ENCODE measurements at regions not wholly inside any gene's neighbourhood (a gene's known extent, or its start where the extent isn't known, plus 50 kb on each side); places are given as distances from the start of the nearest gene placed in this dataset.

DNA sequence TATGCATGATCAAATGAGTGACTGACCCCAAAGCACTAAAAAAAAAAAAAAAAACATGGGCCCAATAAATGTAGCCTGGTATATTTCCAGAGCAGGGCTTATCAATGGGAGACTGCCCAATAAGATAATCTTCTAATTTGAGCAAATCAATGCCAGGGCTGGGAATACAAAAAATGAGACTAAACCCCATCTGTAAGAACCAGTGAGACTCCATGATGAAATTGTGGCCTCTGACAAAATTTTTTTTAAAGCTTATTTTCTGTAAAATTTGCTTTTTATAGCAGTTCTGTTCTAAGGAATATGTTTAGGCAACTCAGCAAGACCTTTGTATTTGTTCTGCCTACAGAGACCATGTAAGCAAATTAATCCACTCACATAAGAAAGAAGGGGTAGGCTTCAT lies 186.8 kb upstream of the CCDC150 start:
- intact Hi-C loops (cut with DNase I): no loop called here
- DNase-seq (ENCODE audit: low spot score): no peak

DNA sequence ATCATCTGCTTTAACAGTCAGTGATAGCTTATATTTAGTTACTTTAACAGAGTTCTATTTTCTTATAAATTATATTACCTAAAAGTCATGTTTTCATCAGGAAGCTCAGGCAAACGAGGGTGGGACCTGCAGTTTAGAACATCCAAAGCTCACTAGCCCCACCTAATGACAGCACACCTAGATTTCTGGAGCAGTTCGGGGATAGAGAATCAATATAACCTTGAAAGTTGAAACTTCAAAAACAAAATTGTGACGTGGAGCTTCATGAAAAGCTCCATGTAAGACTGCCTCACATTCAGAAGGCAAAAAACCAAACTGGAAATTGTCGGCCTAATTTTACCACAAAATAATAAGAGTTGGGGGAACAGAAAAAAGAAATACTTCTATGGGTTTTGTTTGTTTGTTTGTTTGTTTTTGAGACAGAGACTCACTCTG lies 185.9 kb upstream of the CCDC150 start:
- no peak for DNase-seq (ENCODE audit: low spot score)
- intact Hi-C loops (cut with DNase I): no loop called here

DNA sequence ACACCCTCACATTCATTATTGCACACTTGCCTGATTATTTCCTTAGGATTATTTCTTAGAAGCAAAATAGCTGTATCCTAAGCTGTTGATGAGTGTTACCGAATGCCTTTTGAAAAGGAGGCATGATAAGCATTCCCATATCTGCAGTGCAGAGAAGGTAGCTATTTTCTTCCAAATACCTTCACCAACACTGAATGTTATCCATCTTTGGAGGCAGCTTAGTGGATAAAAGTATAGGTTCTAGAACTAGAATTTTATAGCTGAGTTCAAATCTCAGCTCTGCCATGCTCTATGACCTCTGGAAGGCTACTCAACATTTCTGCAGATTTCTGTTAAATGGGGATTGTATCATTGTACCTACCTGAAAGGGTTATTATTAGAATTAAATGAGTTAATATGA lies 185.0 kb upstream of the CCDC150 start:
- intact Hi-C loops (cut with DNase I): no loop called here
- DNase-seq (ENCODE audit: low spot score): no peak

DNA sequence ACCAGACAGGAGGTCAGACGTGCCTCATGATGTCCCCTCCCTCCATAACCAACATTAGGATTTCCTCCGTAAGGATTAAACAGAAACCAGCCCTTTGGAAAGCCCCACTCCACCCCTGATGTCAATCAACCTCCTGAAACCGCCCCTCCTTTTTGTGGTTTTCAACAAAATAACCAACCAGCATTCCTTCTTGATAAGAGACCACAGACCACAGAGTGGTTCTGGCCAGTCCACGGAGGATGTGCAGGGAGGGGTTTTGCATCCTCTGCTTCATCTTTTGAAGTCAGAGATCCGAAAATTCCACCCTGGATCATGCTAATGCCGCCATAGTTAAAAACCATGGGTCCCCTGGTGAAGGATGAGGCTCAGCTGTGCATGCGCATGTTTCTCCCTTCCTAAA lies 180.0 kb upstream of the CCDC150 start:
- no peak for DNase-seq (ENCODE audit: low spot score)
- intact Hi-C loops (cut with DNase I): no loop called here

DNA sequence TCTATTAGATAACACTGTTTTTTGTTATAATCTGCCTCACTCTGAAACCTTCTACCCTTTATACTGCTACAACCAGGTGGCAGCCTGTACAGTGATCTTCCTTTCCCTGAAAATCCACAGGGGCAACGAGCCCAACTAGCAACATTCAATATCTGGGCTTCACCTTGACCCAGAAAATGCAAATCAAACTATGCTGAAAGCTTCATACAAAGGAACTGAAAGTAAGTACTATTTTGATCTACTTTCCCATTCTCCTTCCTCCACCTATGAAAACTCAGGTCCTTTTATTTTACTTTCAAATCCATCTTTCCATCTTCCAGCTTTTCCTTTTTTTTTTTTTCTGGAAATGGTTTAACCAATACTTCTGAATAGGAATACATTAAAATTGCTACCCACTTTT lies 175.8 kb upstream of the CCDC150 start:
- intact Hi-C loops (cut with DNase I): no loop called here
- DNase-seq (ENCODE audit: low spot score): no peak

DNA sequence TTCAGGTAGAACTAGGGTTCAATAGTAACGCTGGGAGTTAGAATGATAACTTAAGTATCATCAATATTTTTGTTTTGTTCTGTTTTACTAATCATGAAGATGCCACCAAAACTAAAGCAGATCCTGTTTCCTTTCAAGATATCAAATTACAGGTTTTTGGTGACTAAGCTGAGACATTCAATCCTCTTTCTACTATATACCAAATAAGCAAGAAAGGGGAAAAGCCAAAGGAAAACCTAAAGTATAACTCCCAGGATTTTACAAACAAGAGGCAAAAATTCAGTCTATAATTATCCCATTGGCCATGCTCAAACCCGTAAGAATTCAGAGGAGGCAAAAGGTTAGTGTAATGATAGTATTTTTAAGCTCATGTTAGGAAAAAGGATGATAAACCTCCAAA lies 175.2 kb upstream of the CCDC150 start:
- no peak for DNase-seq (ENCODE audit: low spot score)
- intact Hi-C loops (cut with DNase I): no loop called here

DNA sequence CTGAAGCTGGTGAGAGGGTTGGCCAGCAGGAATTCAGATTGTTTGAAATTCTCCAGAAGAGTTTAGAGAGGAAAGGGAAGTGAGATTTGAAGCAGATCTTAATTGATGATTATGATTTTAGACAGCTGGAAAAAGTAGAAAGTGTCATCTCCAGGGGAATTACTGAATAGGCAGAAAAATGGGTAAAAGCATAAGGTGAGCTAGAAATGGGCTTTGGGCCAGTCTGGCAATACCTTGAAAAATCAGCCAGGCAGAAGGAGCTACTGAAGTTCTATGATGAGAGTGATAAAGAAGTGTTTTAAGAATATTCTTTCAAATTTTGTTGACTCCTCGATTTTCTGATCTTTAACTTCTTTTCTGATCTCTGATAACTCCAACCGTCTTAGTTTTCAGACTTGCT lies 172.9 kb upstream of the CCDC150 start:
- DNase-seq (ENCODE audit: low spot score): no peak
- intact Hi-C loops (cut with DNase I): no loop called here

DNA sequence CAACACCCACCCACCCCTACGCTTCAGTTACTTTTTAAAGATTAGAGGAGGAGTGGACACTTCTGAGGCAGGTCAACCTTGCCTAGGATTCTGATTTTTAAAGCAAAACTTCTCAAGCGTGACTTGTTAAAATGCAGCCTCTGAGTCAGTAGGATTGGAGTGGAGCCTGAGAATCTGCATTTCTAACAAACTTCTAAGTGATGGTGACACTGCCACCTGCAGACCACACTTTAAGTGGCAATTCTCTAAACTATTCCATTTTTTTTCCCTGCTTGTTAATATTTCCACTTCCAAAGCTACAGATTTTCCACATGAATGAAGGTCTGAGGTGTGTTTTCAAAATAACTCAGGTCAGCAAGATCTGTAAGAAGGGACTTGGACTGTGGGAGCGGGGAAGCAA lies 171.1 kb upstream of the CCDC150 start:
- DNase-seq (ENCODE audit: low spot score): no peak
- intact Hi-C loops (cut with DNase I): no loop called here

DNA sequence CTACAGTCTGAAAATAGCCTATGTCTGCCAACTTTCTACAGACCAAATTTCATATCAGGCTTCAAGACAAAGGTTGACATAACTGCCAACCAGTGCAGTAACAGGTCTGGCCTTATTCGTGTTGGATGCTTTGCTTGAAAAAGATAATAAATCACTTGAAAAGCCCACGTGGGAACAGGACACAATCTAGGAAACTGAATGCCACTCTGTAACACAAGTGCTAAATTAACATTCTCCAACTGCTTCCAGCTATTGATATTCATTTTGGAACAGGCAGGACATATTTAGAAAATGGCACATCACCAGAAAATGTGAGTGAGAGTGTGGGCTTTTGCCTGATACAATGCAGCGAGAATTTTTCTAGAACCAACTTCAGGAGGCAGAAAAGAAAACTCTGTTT lies 165.9 kb upstream of the CCDC150 start:
- intact Hi-C loops (cut with DNase I): no loop called here

DNA sequence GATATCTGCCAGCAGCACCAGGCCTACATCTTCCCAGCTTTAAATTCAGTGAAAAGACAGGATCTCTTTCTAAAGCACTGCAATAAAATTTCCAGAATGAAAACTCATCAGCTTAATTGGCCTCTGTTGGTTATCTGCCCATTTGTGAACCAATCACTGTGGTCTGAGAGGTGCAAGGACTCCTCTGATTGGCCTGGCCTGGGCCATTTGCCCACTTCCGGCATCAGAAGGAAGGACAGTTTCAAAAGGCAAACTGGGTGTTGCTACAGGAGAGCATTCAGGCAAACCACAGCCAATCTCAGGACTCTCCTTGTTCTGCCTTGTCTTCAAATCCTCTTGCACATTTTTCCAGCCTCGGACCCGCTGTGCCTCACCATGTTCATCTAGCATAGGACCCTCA lies 163.9 kb upstream of the CCDC150 start:
- no peak for DNase-seq (ENCODE audit: low spot score)
- intact Hi-C loops (cut with DNase I): no loop called here

More for the DNA sequence above, 165.9 kb upstream of the CCDC150 start:
- no peak for DNase-seq (ENCODE audit: low spot score)

DNA sequence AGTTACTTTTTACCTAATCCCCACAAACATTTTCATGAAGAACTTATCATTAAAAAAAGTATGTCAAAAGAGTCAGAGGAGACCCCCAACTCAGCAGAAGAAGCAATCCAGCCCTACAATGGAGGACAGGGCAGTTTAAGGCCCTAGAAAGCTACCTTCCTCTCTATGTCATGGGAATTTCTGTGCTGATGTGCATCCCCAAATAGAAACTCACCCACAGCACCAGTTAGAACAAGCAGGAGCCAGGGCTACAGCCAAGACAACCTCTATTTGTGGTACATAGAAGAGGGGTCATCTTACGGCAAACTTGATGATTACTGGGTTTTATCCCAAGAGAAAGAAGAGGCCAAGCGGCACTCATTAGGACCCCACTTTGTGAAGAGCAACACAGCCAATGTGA lies 160.9 kb upstream of the CCDC150 start:
- no peak for DNase-seq (ENCODE audit: low spot score)
- intact Hi-C loops (cut with DNase I): no loop called here

DNA sequence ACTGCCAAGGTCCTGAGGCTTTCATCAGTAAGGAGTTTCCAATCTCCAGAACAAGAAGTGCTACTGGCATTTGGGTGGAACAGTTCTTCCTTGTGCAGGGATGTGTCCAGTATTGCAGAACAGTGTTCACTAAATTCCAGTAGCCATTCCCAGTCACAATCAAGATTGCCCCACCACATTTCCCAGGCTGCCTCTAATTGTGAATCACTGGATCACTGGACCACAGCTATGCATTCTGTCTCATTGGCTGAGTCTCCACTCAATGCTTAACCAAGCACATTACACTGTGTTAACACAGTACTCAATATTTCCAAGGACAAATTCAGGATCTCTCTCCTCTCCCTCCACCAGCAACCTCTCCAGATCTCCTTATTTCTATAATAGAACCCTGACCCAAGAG lies 160.2 kb upstream of the CCDC150 start:
- DNase-seq (ENCODE audit: low spot score): no peak
- intact Hi-C loops (cut with DNase I): no loop called here

DNA sequence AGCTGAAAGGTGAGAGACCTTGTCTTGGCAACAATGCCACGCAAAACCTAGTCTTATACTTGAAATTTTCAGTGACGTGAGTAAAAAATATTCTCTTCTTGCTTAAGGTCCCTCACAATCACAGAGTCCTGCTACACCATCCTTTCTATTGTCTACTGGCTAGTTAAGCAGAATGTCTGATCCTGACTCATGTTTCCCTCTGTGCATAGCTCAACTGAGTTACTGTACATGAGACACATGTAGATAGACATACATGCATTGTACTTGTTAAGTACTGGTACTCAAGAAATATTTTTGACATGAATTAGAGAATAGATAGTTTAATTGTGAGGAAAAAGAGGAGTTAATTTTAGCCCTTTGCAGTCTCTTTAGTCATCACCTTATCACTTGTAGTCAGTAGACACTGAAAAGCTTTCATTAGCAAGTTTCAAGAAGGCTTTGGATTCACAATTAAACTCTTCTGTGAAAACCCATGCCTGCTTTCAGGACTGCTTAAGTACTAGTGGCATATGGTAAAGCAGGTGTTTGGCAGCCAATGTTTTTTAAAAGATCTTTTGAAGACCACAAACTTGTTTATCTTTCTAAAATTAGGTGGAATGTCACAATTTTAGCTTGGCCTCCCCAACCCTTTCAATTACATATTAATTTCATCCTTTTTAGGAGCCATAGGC lies 158.7 kb upstream of the CCDC150 start:
- DNase-seq (ENCODE audit: low spot score): no peak
- intact Hi-C loops (cut with DNase I): no loop called here

DNA sequence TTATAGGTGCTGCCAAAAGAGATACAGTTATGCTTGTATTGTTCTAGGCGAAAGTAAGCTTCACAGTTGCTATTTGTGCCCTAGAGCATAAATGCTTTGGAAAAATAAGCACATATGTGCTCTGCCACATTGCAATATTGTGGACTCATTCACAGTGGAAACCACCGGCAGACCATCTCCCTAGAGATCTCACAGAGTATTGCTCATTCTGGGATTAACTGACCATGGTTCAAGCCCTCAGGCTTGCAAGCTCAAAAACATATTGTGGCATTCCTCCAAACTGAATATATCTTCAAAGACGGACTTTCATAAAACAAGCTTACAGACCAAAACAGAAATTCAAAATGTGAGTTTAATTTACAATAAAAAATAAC lies 158.2 kb upstream of the CCDC150 start:
- intact Hi-C loops (cut with DNase I): no loop called here
- DNase-seq (ENCODE audit: low spot score): no peak

DNA sequence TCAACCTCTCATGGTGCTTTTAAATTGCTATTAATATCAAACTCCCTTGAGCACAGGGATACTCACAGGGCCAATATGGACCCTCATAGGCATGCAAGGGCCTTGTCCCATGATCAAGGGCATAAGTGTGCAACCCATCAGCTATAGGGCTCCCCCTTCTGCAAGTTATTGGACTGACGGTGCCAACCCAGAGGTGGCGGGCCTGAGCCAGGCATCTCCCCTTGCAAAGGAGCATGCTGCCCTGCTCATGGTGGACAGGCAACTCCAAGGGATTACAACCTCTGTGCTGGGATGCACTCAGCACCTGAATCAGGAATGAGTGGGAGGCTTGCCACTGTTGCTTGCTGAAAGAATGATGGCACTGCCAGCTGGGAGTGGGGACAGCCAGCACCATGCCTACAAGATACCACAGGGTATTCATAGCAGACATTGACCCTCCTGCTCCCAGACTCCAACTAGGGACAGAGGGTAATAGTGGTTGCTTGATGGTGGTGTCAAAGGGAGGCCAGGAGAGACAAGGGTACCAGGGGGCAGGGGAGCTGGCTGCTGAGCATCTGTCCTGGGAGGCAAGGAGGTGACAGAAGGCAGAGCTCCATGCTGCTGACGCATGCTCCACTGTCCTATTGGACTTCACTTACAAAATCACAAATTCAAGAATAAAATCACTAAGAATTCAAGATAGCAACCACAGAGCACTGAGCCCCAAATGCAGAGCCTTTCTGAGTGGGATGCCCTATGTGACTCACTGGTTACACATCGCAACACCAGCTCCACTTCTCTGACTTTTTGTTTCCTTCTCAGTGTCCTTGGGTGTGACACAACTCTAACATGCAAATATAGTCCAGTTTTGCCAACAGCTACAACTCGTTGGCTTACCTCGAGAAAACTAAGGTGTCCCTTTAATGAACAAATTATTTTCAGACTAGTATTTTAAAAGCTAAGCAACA lies 157.1 kb upstream of the CCDC150 start:
- intact Hi-C loops (cut with DNase I): no loop called here
- DNase-seq (ENCODE audit: low spot score): no peak

DNA sequence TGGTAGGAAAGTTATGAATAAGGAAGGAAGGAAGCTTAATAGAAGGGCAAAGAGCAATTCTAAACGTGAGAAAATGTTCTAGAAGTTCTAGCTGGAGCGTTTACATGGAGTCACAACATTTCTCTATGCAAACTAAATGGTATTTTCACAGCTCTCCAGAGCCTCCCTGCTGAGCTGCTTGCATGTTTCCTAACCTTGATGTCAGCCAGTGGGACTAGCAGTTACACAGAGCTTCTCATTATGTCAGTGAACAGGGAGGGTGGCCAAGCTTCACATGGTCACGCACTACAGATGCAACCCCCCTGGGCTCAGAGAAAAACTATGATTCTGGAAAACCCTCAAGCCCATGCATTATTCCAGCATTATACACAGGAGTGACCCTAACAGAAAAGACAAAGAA lies 153.4 kb upstream of the CCDC150 start:
- intact Hi-C loops (cut with DNase I): no loop called here
- DNase-seq (ENCODE audit: low spot score): no peak

DNA sequence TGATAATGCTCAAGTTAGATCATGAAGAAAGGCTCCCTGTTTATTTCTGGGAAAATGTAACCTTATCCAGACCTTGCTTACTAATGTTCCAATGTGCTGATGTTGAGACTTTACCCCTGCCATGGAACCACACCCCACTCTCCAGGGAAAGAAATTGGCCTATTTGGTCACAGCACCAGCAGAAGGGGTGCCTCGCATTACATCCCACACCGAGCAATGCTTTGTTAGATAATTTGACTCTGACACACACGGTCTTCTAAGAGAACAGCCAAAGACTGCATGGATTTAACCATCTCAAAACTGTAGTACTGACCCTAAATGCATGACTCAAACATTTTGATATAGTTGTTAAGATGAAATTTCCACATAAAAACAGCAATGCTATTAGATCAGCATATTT lies 152.1 kb upstream of the CCDC150 start:
- intact Hi-C loops (cut with DNase I): no loop called here
- no peak for DNase-seq (ENCODE audit: low spot score)

DNA sequence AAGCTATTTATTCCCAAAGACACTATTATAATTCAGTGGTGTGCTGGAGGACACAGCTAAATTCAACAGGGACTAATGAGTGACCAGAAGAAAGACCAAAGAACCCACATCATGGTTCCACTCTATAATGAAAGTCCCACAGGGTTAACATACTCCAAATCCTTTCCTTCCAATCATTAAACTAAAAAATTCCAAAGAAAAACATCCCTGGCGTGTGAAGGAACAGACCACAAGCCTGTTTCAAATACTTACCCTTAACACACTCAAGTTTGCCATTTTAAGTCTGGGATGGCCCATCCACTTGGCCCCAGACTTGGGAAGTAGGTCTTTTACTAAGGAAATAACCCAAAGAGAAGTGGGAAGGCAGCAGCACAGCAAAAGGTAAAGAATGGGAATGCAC lies 150.1 kb upstream of the CCDC150 start:
- no peak for DNase-seq (ENCODE audit: low spot score)
- intact Hi-C loops (cut with DNase I): no loop called here

DNA sequence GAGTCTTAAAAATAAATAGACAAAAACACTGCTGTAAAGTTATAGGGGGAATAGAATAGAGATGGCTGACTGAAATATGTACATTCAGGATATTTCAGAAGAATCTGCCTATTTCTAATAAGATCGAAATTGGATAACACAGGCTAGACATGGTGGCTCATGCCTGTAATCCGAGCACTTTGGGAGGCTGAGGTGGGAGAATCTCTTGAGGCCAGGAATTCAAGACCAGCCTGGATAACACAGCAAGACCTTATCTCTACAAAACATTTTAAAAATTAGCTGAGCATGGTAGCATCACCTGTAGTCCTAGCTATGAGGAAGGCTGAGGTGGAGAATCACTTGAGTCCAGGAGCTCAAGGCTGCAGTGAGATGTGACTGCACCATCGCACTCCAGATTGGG lies 146.6 kb upstream of the CCDC150 start:
- intact Hi-C loops (cut with DNase I): no loop called here

DNA sequence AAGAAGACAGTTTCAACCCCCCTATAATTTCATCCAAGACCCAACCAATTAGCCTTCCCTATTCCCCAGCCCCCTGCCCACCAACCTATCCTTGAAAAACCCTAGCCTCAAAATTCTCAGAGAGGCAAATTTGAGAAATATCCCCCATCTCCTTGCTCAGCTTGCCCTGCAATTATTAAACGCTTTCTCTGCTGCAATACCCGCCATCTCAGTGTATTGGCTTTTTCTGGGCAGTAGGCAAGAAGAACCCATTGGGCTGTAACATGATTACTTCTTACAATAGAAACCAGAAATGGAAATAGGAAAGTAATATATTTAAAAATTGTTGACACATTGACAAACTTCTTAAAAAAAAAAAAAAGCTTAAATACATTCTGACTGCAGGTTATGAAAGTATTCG lies 140.6 kb upstream of the CCDC150 start:
- DNase-seq (ENCODE audit: low spot score): no peak

More for the DNA sequence above, 146.6 kb upstream of the CCDC150 start:
- no peak for DNase-seq (ENCODE audit: low spot score)

DNA sequence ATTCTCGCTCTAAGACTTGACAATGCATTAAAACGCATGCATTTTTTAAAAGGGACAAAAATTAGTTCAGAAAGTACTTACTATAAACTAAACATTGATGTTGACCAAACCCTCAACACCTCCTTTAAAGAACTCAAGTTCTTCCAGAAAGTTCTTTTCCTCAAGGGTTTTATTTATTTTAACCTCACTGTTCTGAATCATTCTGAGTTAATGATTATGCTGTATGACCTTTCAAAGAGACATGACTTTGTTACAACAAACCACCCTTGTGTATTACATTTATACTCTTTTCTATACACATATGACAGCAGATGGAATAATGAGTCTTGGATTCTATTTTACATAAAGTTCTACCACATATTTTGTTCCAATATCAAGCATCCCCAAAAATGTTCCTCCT lies 139.8 kb upstream of the CCDC150 start:
- DNase-seq (ENCODE audit: low spot score): no peak
- intact Hi-C loops (cut with DNase I): no loop called here

More for the DNA sequence above, 140.6 kb upstream of the CCDC150 start:
- intact Hi-C loops (cut with DNase I): no loop called here
